Liver (tissue), 8 donors: ENCODE measurements at regions not wholly inside any gene's neighbourhood (a gene's known extent, or its start where the extent isn't known, plus 50 kb on each side); places are given as distances from the start of the nearest gene placed in this dataset.

ENCODE experiments used
- DNase-seq: peaks from one replicate; pipeline ENCODE4 v3.0.0-alpha.2; 2017; ENCODE audit warnings: low spot score
- H3K27ac ChIP-seq, 2 donors: one replicate each; pipeline ENCODE4 v1.7.0; 2013; ENCODE audit warnings: inconsistent platforms in 2 of 2, low read length in 2 of 2, control low read depth in 1 of 2, low read depth in 1 of 2, mild to moderate bottlenecking in 1 of 2
- H3K27me3 ChIP-seq, 4 donors: one replicate each; pipeline versions ENCODE4 v1.6.1 to v1.7.0; 2013; ENCODE audit warnings: low read length in 3 of 4, inconsistent platforms in 1 of 4, mild to moderate bottlenecking in 1 of 4, moderate library complexity in 1 of 4; ENCODE audit not compliant: control insufficient read depth in 4 of 4, insufficient read depth in 4 of 4
- H3K36me3 ChIP-seq, 4 donors: one replicate each; pipeline versions ENCODE4 v1.6.1 to v1.7.0; 2013; ENCODE audit warnings: low read length in 3 of 4, mild to moderate bottlenecking in 3 of 4, low read depth in 1 of 4, moderate library complexity in 1 of 4; ENCODE audit not compliant: control insufficient read depth in 4 of 4, insufficient read depth in 3 of 4
- H3K4me1 ChIP-seq, 4 donors: one replicate each; pipeline versions ENCODE4 v1.6.1 to v1.7.0; 2013; ENCODE audit warnings: low read length in 3 of 4, mild to moderate bottlenecking in 3 of 4, moderate library complexity in 1 of 4; ENCODE audit not compliant: control insufficient read depth in 4 of 4, insufficient read depth in 4 of 4
- H3K4me3 ChIP-seq, 3 donors: one replicate each; pipeline versions ENCODE4 v1.6.1 to v1.7.0; 2013; ENCODE audit warnings: low read length in 3 of 3, control low read depth in 1 of 3, low read depth in 1 of 3, mild to moderate bottlenecking in 1 of 3
- H3K9ac ChIP-seq, 2 donors: one replicate each; pipeline ENCODE4 v1.7.0; 2013; ENCODE audit warnings: low read length in 2 of 2, mild to moderate bottlenecking in 2 of 2, moderate library complexity in 2 of 2, control low read depth in 1 of 2, low read depth in 1 of 2
- H3K9me3 ChIP-seq, 4 donors: one replicate each; pipeline versions ENCODE4 v1.6.1 to v1.7.0; 2013; ENCODE audit warnings: low read length in 3 of 4; ENCODE audit not compliant: control insufficient read depth in 4 of 4
- ATF3 ChIP-seq: IDR thresholded peaks from 2 replicates; pipeline ENCODE4 v1.6.1; 2016; ENCODE audit warnings: antibody characterized with exemption
- CTCF ChIP-seq: fragments of 150-350 bp; IDR thresholded peaks from 2 replicates; pipeline ENCODE4 v1.5.1; 2017; ENCODE audit warnings: improper control_type of control experiment, low read depth, low read length; ENCODE audit not compliant: missing input control
- EGR1 ChIP-seq, 2 donors: IDR thresholded peaks; 2 replicates each; pipeline ENCODE4 v1.6.1; 2016 to 2018; ENCODE audit warnings: antibody characterized with exemption in 2 of 2, low read depth in 2 of 2
- FOXA1 ChIP-seq: IDR thresholded peaks from 2 replicates; pipeline ENCODE4 v1.6.1; 2016; ENCODE audit warnings: antibody characterized with exemption
- FOXA2 ChIP-seq: IDR thresholded peaks from 2 replicates; pipeline ENCODE4 v1.6.1; 2016; ENCODE audit warnings: antibody characterized with exemption
- GABPA ChIP-seq, 2 donors: IDR thresholded peaks in 1 of 2; conservative IDR thresholded peaks in 1 of 2; 2 replicates each; pipeline ENCODE4 v1.6.1; 2016; ENCODE audit warnings: antibody characterized with exemption in 2 of 2, mild to moderate bottlenecking in 1 of 2, moderate library complexity in 1 of 2
- HNF4A ChIP-seq, 2 donors: conservative IDR thresholded peaks; 2 replicates each; pipeline ENCODE4 v1.6.1; 2016; ENCODE audit warnings: antibody characterized with exemption in 2 of 2, mild to moderate bottlenecking in 2 of 2
- HNF4G ChIP-seq: IDR thresholded peaks from 2 replicates; pipeline ENCODE4 v1.6.1; 2016; ENCODE audit warnings: antibody characterized with exemption
- JUND ChIP-seq, 2 donors: IDR thresholded peaks; 2 replicates each; pipeline ENCODE4 v1.6.1; 2016; ENCODE audit warnings: antibody characterized with exemption in 2 of 2
- MAX ChIP-seq: IDR thresholded peaks from 2 replicates; pipeline ENCODE4 v1.6.1; 2016; ENCODE audit warnings: antibody characterized with exemption
- NR2F2 ChIP-seq: IDR thresholded peaks from 2 replicates; pipeline ENCODE4 v1.6.1; 2016; ENCODE audit warnings: antibody characterized with exemption
- REST ChIP-seq: IDR thresholded peaks from 2 replicates; pipeline ENCODE4 v1.6.1; 2016; ENCODE audit warnings: antibody characterized with exemption, mild to moderate bottlenecking
- RXRA ChIP-seq, 2 donors: IDR thresholded peaks; 2 replicates each; pipeline ENCODE4 v1.6.1; 2017 to 2018; ENCODE audit warnings: antibody characterized with exemption in 2 of 2, mild to moderate bottlenecking in 1 of 2
- SP1 ChIP-seq: IDR thresholded peaks from 2 replicates; pipeline ENCODE4 v1.6.1; 2018; ENCODE audit warnings: antibody characterized with exemption, mild to moderate bottlenecking
- TAF1 ChIP-seq: conservative IDR thresholded peaks from 2 replicates; pipeline ENCODE4 v1.6.1; 2016; ENCODE audit warnings: antibody characterized with exemption, mild to moderate bottlenecking
- YY1 ChIP-seq: IDR thresholded peaks from 2 replicates; pipeline ENCODE4 v1.6.1; 2016; ENCODE audit warnings: antibody characterized with exemption, mild to moderate bottlenecking
- ZBTB33 ChIP-seq: IDR thresholded peaks from 2 replicates; pipeline ENCODE4 v1.6.1; 2016; ENCODE audit warnings: antibody characterized with exemption
- WGBS: extraction: QIAGEN DNeasy Blood & Tissue Kit; methylation state at CpG from one replicate; pipeline ENCODE4 v1.1.7; 2013; 5-methylcytosine and 5-hydroxymethylcytosine counted together
- donor health status: healthy.
- donor health status: healthy.
- donor health status: healthy.
- donor health status: healthy.
- donor health status: healthy.

- WGBS: 95% methylated on average over 1 of the region's 1 CpG
- no peaks in the 10 kb centered on the region for H3K27me3 ChIP-seq
- TF ChIP-seq GABPA (IDR thresholded peaks at IDR 0.05 in 1 of 2, conservative IDR thresholded peaks at IDR 0.05 in 1 of 2): no peak
- no peak for TF ChIP-seq EGR1 (IDR thresholded peaks at IDR 0.05; ENCODE audit: low read depth in 2 of 2)
- TF ChIP-seq ATF3: no peak
- TF ChIP-seq ZBTB33: no peak
- TF ChIP-seq SP1: no peak
- TF ChIP-seq YY1: no peak
- TF ChIP-seq FOXA2: no peak
- no peak for TF ChIP-seq HNF4G
- no peak for TF ChIP-seq MAX
- TF ChIP-seq CTCF: no peak
- no peak for TF ChIP-seq FOXA1
- no peak for TF ChIP-seq JUND (IDR thresholded peaks at IDR 0.05)
- no peak for TF ChIP-seq REST
- no peak for TF ChIP-seq NR2F2
- no peak for TF ChIP-seq TAF1
- TF ChIP-seq RXRA (IDR thresholded peaks at IDR 0.05): no peak
- no peak for TF ChIP-seq HNF4A (conservative IDR thresholded peaks at IDR 0.05)
- H3K9me3 ChIP-seq: peaks cover 0 to 9% (median 5%) of the 10 kb centered on the region in 4 donors
- H3K27ac ChIP-seq: no peak overlapping the region
- no peaks in the 10 kb centered on the region for H3K4me1 ChIP-seq
- H3K4me3 ChIP-seq: no peak overlapping the region
- H3K36me3 ChIP-seq: no peaks in the 10 kb centered on the region
- no peak overlapping the region for H3K9ac ChIP-seq
- no peak for DNase-seq
Measured at GRCh38 chr4:115353370-115353769, 239.9 kb upstream of the NDST4 start.

GRCh38 chr4:115343171-115343570, 229.8 kb upstream of the NDST4 start:
- no peak overlapping the region for H3K4me3 ChIP-seq
- H3K27ac ChIP-seq: no peak overlapping the region
- no peak overlapping the region for H3K9ac ChIP-seq
- no peaks in the 10 kb centered on the region for H3K27me3 ChIP-seq
- H3K9me3 ChIP-seq: no peaks in the 10 kb centered on the region
- no peak for DNase-seq
- H3K4me1 ChIP-seq: no peaks in the 10 kb centered on the region
- no peaks in the 10 kb centered on the region for H3K36me3 ChIP-seq
- TF ChIP-seq ATF3: no peak
- TF ChIP-seq CTCF: no peak
- TF ChIP-seq ZBTB33: no peak
- no peak for TF ChIP-seq JUND (IDR thresholded peaks at IDR 0.05)
